HEK293 (cell line): ENCODE measurements at regions not wholly inside any gene's neighbourhood (a gene's known extent, or its start where the extent isn't known, plus 50 kb on each side); places are given as distances from the start of the nearest gene placed in this dataset.

Experiments used
- ATF2 ChIP-seq: fragments of 450-650 bp; formaldehyde crosslinking; IDR thresholded peaks from 2 replicates; pipeline ENCODE4 v1.5.1; 2016; ENCODE audit warnings: missing biosample characterization, missing genetic modification characterization, low read depth
- CTCF ChIP-seq: fragments of 450-650 bp; formaldehyde crosslinking; IDR thresholded peaks from 2 replicates; pipeline ENCODE4 v1.5.1; 2016; ENCODE audit warnings: missing biosample characterization, missing genetic modification characterization
- REPIN1 ChIP-seq: fragments of 450-650 bp; formaldehyde crosslinking; IDR thresholded peaks from 2 replicates; pipeline ENCODE4 v1.5.1; 2017; ENCODE audit warnings: missing biosample characterization, missing genetic modification characterization, low read depth
- REST ChIP-seq: fragments of 450-650 bp; formaldehyde crosslinking; IDR thresholded peaks from 2 replicates; pipeline ENCODE4 v1.5.1; 2016; ENCODE audit warnings: missing biosample characterization, missing genetic modification characterization
- SALL2 ChIP-seq: fragments of 450-650 bp; formaldehyde crosslinking; IDR thresholded peaks from 2 replicates; pipeline ENCODE4 v1.5.0; 2017; ENCODE audit warnings: missing biosample characterization, mild to moderate bottlenecking, missing genetic modification characterization, borderline replicate concordance
- YY1 ChIP-seq: fragments of 450-650 bp; formaldehyde crosslinking; IDR thresholded peaks from 2 replicates; pipeline ENCODE4 v1.5.1; 2018; ENCODE audit warnings: missing biosample characterization, missing genetic modification characterization
- ZBTB1 ChIP-seq: fragments of 450-650 bp; formaldehyde crosslinking; IDR thresholded peaks from 2 replicates; pipeline ENCODE4 v1.5.1; 2016; ENCODE audit warnings: missing biosample characterization, missing genetic modification characterization
- ZNF280D ChIP-seq: fragments of 450-650 bp; formaldehyde crosslinking; IDR thresholded peaks from 2 replicates; pipeline ENCODE4 v1.5.1; 2016; ENCODE audit warnings: missing biosample characterization, missing genetic modification characterization
- ZNF530 ChIP-seq: fragments of 450-650 bp; formaldehyde crosslinking; IDR thresholded peaks from 2 replicates; pipeline ENCODE4 v1.5.1; 2016; ENCODE audit warnings: low read depth, missing biosample characterization, missing genetic modification characterization
- ZNF549 ChIP-seq: fragments of 450-650 bp; IDR thresholded peaks from 2 replicates; pipeline ENCODE4 v1.5.1; 2018; ENCODE audit warnings: missing biosample characterization, missing genetic modification characterization, mild to moderate bottlenecking, inconsistent platforms, moderate library complexity
- ZNF571 ChIP-seq: fragments of 450-650 bp; formaldehyde crosslinking; IDR thresholded peaks from 2 replicates; pipeline ENCODE4 v1.5.0; 2017; ENCODE audit warnings: missing biosample characterization, missing genetic modification characterization
- ZNF664 ChIP-seq: fragments of 450-650 bp; formaldehyde crosslinking; IDR thresholded peaks from 2 replicates; pipeline ENCODE4 v1.5.1; 2016; ENCODE audit warnings: missing biosample characterization, missing genetic modification characterization
- ZNF792 ChIP-seq: fragments of 450-650 bp; formaldehyde crosslinking; IDR thresholded peaks from 2 replicates; pipeline ENCODE4 v1.5.1; 2016; ENCODE audit warnings: missing biosample characterization, missing genetic modification characterization

GRCh38 chr13:60850526-60850925 lies 453.5 kb downstream of the TDRD3 start:
- TF ChIP-seq ATF2 (tag by site-specific recombination) (no peak), CTCF (tag by site-specific recombination) (no peak), ZNF280D (tag by site-specific recombination) (no peak), SALL2 (no peak), ZNF549 (tag by site-specific recombination) (no peak), ZNF530 (tag by site-specific recombination) (no peak), REST (tag by site-specific recombination) (no peak), ZNF792 (no peak), ZNF664 (tag by site-specific recombination) (no peak), ZNF571 (tag by site-specific recombination) (no peak), YY1 (tag by site-specific recombination) (no peak), ZBTB1 (tag by site-specific recombination) (no peak), REPIN1 (tag by site-specific recombination) (no peak)
